ENCODE measurements at regions not wholly inside any gene's neighbourhood (a gene's known extent, or its start where the extent isn't known, plus 50 kb on each side); places are given as distances from the start of the nearest gene placed in this dataset.

DNA sequence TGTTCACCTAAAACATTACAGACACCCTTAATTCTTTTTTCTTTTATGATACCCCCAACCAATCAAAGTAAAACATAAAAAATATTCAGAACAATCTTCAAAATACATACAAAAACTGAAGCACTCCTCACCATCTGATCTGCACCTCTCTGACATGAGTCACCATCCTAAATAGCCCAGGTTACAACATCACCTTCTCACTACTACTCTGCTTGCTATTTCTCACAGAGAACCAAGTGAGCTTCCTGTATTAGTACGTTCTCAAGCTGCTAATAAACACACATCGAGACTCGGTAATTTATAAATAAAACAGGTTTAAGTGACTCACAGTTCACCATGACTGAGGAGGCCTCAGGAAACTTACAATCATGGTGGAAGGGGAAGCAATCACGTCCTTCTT lies 183.5 kb downstream of the CBLN2 start:
- CTCF ChIA-PET: no interaction called here
- no TSS peak for BruUV-seq (replicated peaks)
- Histone ChIP-seq H3K9me3 (ENCODE audit: low read depth, low read length, poor library complexity, severe bottlenecking) (no peaks in the 10 kb centered on the region), H3K4me1 (ENCODE audit: insufficient read depth, low read length, poor library complexity, severe bottlenecking) (no peaks in the 10 kb centered on the region), H3K36me3 (ENCODE audit: insufficient read depth, low read length, poor library complexity, severe bottlenecking) (no peaks in the 10 kb centered on the region), H3K27ac (ENCODE audit: low read depth, low read length, poor library complexity, severe bottlenecking) (no peak overlapping the region), H3K4me3 (ENCODE audit: low read depth, low read length, poor library complexity, severe bottlenecking) (no peak overlapping the region), H3K27me3 (replicated peaks; ENCODE audit: insufficient read depth, low read depth, low read length, poor library complexity) (no peaks in the 10 kb centered on the region)
- POLR2A ChIA-PET (ENCODE audit: low non-redundant PET): no interaction called here
- intact Hi-C loops (cut with micrococcal nuclease; ENCODE audit: unreplicated experiment): no loop called here
- TF ChIP-seq, protein P1, sequence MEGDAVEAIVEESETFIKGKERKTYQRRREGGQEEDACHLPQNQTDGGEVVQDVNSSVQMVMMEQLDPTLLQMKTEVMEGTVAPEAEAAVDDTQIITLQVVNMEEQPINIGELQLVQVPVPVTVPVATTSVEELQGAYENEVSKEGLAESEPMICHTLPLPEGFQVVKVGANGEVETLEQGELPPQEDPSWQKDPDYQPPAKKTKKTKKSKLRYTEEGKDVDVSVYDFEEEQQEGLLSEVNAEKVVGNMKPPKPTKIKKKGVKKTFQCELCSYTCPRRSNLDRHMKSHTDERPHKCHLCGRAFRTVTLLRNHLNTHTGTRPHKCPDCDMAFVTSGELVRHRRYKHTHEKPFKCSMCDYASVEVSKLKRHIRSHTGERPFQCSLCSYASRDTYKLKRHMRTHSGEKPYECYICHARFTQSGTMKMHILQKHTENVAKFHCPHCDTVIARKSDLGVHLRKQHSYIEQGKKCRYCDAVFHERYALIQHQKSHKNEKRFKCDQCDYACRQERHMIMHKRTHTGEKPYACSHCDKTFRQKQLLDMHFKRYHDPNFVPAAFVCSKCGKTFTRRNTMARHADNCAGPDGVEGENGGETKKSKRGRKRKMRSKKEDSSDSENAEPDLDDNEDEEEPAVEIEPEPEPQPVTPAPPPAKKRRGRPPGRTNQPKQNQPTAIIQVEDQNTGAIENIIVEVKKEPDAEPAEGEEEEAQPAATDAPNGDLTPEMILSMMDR (conservative IDR thresholded peaks at IDR 0.05; ENCODE audit: low read depth, low read length): no peak
- TF ChIP-seq EZH2 (IDR thresholded peaks at IDR 0.05; ENCODE audit: borderline replicate concordance, low read depth, low read length, poor library complexity, severe bottlenecking): no peak
- no peak for DNase-seq (ENCODE audit: low spot score)

DNA sequence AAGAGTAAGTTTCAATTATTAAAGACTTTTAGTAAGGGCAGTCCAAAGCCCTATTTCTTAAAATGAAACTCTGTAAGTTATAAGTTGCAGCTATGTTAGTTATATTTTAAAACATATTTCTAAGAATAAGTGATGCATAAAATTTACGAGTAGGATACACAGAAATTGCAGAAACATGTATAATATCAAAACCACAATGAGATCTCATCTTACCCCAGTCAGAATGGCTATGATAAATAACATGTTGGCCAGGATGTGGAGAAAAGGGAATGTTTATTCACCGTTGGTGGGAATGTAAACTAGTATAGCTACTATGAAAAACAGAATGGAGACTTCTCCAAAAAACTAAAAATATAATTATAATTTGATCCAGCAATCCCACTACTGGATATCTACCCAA lies 201.2 kb downstream of the CBLN2 start:
- Histone ChIP-seq H3K9me3 (ENCODE audit: low read depth, low read length, poor library complexity, severe bottlenecking) (no peaks in the 10 kb centered on the region), H3K27me3 (replicated peaks; ENCODE audit: insufficient read depth, low read depth, low read length, poor library complexity) (no peaks in the 10 kb centered on the region), H3K4me1 (ENCODE audit: insufficient read depth, low read length, poor library complexity, severe bottlenecking) (no peaks in the 10 kb centered on the region), H3K4me3 (ENCODE audit: low read depth, low read length, poor library complexity, severe bottlenecking) (no peak overlapping the region), H3K36me3 (ENCODE audit: insufficient read depth, low read length, poor library complexity, severe bottlenecking) (no peaks in the 10 kb centered on the region), H3K27ac (ENCODE audit: low read depth, low read length, poor library complexity, severe bottlenecking) (no peak overlapping the region)
- DNase-seq (ENCODE audit: low spot score): no peak
- POLR2A ChIA-PET (ENCODE audit: low non-redundant PET): no interaction called here
- no TSS peak for BruUV-seq (replicated peaks)
- CTCF ChIA-PET: no interaction called here
- intact Hi-C loops (cut with micrococcal nuclease; ENCODE audit: unreplicated experiment): no loop called here
- TF ChIP-seq, protein P1 (conservative IDR thresholded peaks at IDR 0.05; ENCODE audit: low read depth, low read length): no peak
- no peak for TF ChIP-seq EZH2 (IDR thresholded peaks at IDR 0.05; ENCODE audit: borderline replicate concordance, low read depth, low read length, poor library complexity, severe bottlenecking)

DNA sequence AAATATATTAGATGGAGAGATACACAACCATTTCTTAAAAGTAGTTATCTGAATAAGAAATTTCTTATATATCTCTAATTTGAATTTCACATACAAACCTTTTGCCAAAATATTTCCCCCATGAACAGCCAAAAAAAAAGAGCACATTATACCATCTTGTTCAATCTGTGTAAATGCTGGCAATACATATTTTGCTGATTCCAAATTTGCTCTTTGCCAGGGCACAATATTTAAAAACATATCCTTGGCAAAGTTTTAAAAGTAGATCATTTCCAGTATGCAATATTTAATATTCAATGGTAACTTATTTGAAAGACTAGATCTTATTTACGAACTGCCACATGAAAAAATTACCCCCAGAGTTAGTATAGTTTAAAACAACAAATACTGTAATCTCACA lies 204.2 kb downstream of the CBLN2 start:
- no peak overlapping the region for H3K27ac ChIP-seq (ENCODE audit: low read depth, low read length, poor library complexity, severe bottlenecking)
- ChIA-PET POLR2A (ENCODE audit: low non-redundant PET) (no interaction called here), CTCF (no interaction called here)
- H3K36me3 ChIP-seq (ENCODE audit: insufficient read depth, low read length, poor library complexity, severe bottlenecking): no peaks in the 10 kb centered on the region
- no peak for TF ChIP-seq EZH2 (IDR thresholded peaks at IDR 0.05; ENCODE audit: borderline replicate concordance, low read depth, low read length, poor library complexity, severe bottlenecking)
- TF ChIP-seq, protein P1 (conservative IDR thresholded peaks at IDR 0.05; ENCODE audit: low read depth, low read length): no peak
- no peaks in the 10 kb centered on the region for H3K4me1 ChIP-seq (ENCODE audit: insufficient read depth, low read length, poor library complexity, severe bottlenecking)
- no peak for DNase-seq (ENCODE audit: low spot score)
- BruUV-seq (replicated peaks): no TSS peak
- intact Hi-C loops (cut with micrococcal nuclease; ENCODE audit: unreplicated experiment): no loop called here
- H3K27me3 ChIP-seq (replicated peaks; ENCODE audit: insufficient read depth, low read depth, low read length, poor library complexity): no peaks in the 10 kb centered on the region
- H3K9me3 ChIP-seq (ENCODE audit: low read depth, low read length, poor library complexity, severe bottlenecking): no peaks in the 10 kb centered on the region
- no peak overlapping the region for H3K4me3 ChIP-seq (ENCODE audit: low read depth, low read length, poor library complexity, severe bottlenecking)

All from A673 (cell line).